CD14-positive monocyte (primary cell): ENCODE measurements at regions not wholly inside any gene's neighbourhood (a gene's known extent, or its start where the extent isn't known, plus 50 kb on each side); places are given as distances from the start of the nearest gene placed in this dataset.

ENCODE experiments used
- DNase-seq, 3 donors: peaks; one replicate each; pipeline ENCODE4 v3.0.0-alpha.2; 2011 to 2022
- H2AFZ ChIP-seq: 2 replicates; pipeline ENCODE4 v1.6.0; 2012; ENCODE audit warnings: mild to moderate bottlenecking, low read depth, low read length, inconsistent platforms; ENCODE audit not compliant: insufficient read depth, poor library complexity, severe bottlenecking
- H3K27ac ChIP-seq, 2 donors: 1 replicate in 1 of 2; 2 replicates in 1 of 2; pipeline ENCODE4 v1.5.1; 2012 to 2013; ENCODE audit warnings: low read length in 2 of 2, control low read depth in 1 of 2, inconsistent platforms in 1 of 2, low read depth in 1 of 2, mild to moderate bottlenecking in 1 of 2
- H3K27me3 ChIP-seq, 2 donors: one replicate each; pipeline versions ENCODE4 v1.6.0 to v1.6.1; 2011 to 2013; ENCODE audit warnings: low read length in 2 of 2; ENCODE audit not compliant: control insufficient read depth in 2 of 2, insufficient read depth in 2 of 2
- H3K36me3 ChIP-seq, 2 donors: replicated peaks in 1 of 2; 1 replicate in 1 of 2; 2 replicates in 1 of 2; pipeline versions ENCODE4 v1.5.1 to v1.6.1; 2012 to 2013; ENCODE audit warnings: low read length in 2 of 2, control low read depth in 1 of 2, inconsistent platforms in 1 of 2, mild to moderate bottlenecking in 1 of 2; ENCODE audit not compliant: insufficient read depth in 2 of 2, control insufficient read depth in 1 of 2
- H3K4me1 ChIP-seq, 2 donors: 1 replicate in 1 of 2; 2 replicates in 1 of 2; pipeline versions ENCODE4 v1.5.1 to v1.6.1; 2012 to 2013; ENCODE audit warnings: low read length in 2 of 2, control low read depth in 1 of 2, inconsistent platforms in 1 of 2, mild to moderate bottlenecking in 1 of 2, moderate library complexity in 1 of 2; ENCODE audit not compliant: insufficient read depth in 2 of 2, control insufficient read depth in 1 of 2
- H3K4me2 ChIP-seq: replicated peaks from 2 replicates; pipeline ENCODE3; 2012; ENCODE audit warnings: low read length, moderate library complexity, mild to moderate bottlenecking; ENCODE audit not compliant: poor library complexity, severe bottlenecking; ENCODE audit errors: extremely low read depth
- H3K4me3 ChIP-seq, 3 experiments: fragments of 200-600 bp in 1 of 3; sonication (generic) in 1 of 3; replicated peaks in 1 of 3; 1 replicate in 2 of 3; 2 replicates in 1 of 3; pipeline ENCODE4 v1.5.1; 2011 to 2013; ENCODE audit warnings: low read length in 3 of 3, mild to moderate bottlenecking in 3 of 3, control low read depth in 2 of 3, low read depth in 2 of 3, inconsistent platforms in 1 of 3, moderate library complexity in 1 of 3
- H3K79me2 ChIP-seq: 2 replicates; pipeline ENCODE4 v1.6.0; 2012; ENCODE audit warnings: mild to moderate bottlenecking, control low read depth, inconsistent platforms, low read length, moderate library complexity; ENCODE audit not compliant: insufficient read depth
- H3K9ac ChIP-seq: 2 replicates; pipeline ENCODE4 v1.6.0; 2017; ENCODE audit warnings: low read length, mild to moderate bottlenecking; ENCODE audit not compliant: insufficient read depth, poor library complexity, severe bottlenecking
- H3K9me3 ChIP-seq, 2 donors: replicated peaks in 1 of 2; 1 replicate in 1 of 2; 2 replicates in 1 of 2; pipeline versions ENCODE4 v1.5.1 to v1.6.1; 2012 to 2013; ENCODE audit warnings: low read length in 2 of 2, control low read depth in 1 of 2; ENCODE audit not compliant: control insufficient read depth in 1 of 2, insufficient read depth in 1 of 2
- H4K20me1 ChIP-seq: 2 replicates; pipeline ENCODE4 v1.6.0; 2012; ENCODE audit warnings: mild to moderate bottlenecking, low read length, control low read depth, moderate library complexity; ENCODE audit not compliant: insufficient read depth
- H3K27ac Mint-ChIP-seq, 7 donors: one replicate each; pipeline ENCODE4 v1.8.0; 2020; ENCODE audit warnings: mild to moderate bottlenecking in 7 of 7, mixed read lengths in 7 of 7, moderate library complexity in 6 of 7, inconsistent platforms in 2 of 7
- H3K27me3 Mint-ChIP-seq, 3 donors: one replicate each; pipeline ENCODE4 v1.8.0; 2021 to 2022; ENCODE audit warnings: low read depth in 3 of 3, mild to moderate bottlenecking in 3 of 3, mixed read lengths in 3 of 3, moderate library complexity in 3 of 3, inconsistent platforms in 1 of 3
- H3K36me3 Mint-ChIP-seq, 2 donors: one replicate each; pipeline ENCODE4 v1.8.0; 2020; ENCODE audit warnings: mixed read lengths in 2 of 2, inconsistent platforms in 1 of 2, mild to moderate bottlenecking in 1 of 2
- H3K4me1 Mint-ChIP-seq: one replicate; pipeline ENCODE4 v1.8.0; 2020; ENCODE audit warnings: mild to moderate bottlenecking, mixed read lengths
- H3K4me3 Mint-ChIP-seq, 2 donors: one replicate each; pipeline ENCODE4 v1.8.0; 2020; ENCODE audit warnings: mild to moderate bottlenecking in 2 of 2, mixed read lengths in 2 of 2, moderate library complexity in 1 of 2
- H3K9me3 Mint-ChIP-seq, 7 donors: one replicate each; pipeline ENCODE4 v1.8.0; 2020 to 2022; ENCODE audit warnings: mixed read lengths in 7 of 7, mild to moderate bottlenecking in 6 of 7, moderate library complexity in 6 of 7, inconsistent platforms in 2 of 7
- WGBS: methylation state at CpG from one replicate; pipeline ENCODE4 v1.1.5; 2013; ENCODE audit warnings: missing lambda C conversion rate; ENCODE audit not compliant: insufficient coverage; 5-methylcytosine and 5-hydroxymethylcytosine counted together
- intact Hi-C, 2 donors: fragments of 100-400 bp; cut with micrococcal nuclease; formaldehyde crosslinking; loops; one replicate each; pipeline versions ENCODE4 v1.15.0 to v1.15.1; 2023
- TF ChIP-seq, protein P1 (sequence below): fragments of 200-600 bp; IDR thresholded peaks from one replicate; pipeline ENCODE4 v1.8.0; 2022; ENCODE audit warnings: antibody characterized with exemption, mild to moderate bottlenecking

GRCh38 chr5:109994135-109994534 lies 304.4 kb downstream of the MAN2A1 start:
- Histone ChIP-seq H3K4me3 (no peak overlapping the region), H2AFZ (no peak overlapping the region), H3K4me1 (no peaks in the 10 kb centered on the region), H3K9me3 (no peaks in the 10 kb centered on the region), H4K20me1 (no peaks in the 10 kb centered on the region), H3K9ac (no peak overlapping the region), H3K79me2 (no peaks in the 10 kb centered on the region), H3K27me3 (no peaks in the 10 kb centered on the region), H3K4me2 (no peak overlapping the region), H3K36me3 (no peaks in the 10 kb centered on the region), H3K27ac (no peak overlapping the region)
- H3K27ac Mint-ChIP-seq: no peak overlapping the region
- DNase-seq: no peak
- intact Hi-C loops: no loop called here
- no peaks in the 10 kb centered on the region for H3K36me3 Mint-ChIP-seq
- peaks cover 0 to 3% (median 3%) of the 10 kb centered on the region in 7 donors for H3K9me3 Mint-ChIP-seq
- TF ChIP-seq, protein P1, sequence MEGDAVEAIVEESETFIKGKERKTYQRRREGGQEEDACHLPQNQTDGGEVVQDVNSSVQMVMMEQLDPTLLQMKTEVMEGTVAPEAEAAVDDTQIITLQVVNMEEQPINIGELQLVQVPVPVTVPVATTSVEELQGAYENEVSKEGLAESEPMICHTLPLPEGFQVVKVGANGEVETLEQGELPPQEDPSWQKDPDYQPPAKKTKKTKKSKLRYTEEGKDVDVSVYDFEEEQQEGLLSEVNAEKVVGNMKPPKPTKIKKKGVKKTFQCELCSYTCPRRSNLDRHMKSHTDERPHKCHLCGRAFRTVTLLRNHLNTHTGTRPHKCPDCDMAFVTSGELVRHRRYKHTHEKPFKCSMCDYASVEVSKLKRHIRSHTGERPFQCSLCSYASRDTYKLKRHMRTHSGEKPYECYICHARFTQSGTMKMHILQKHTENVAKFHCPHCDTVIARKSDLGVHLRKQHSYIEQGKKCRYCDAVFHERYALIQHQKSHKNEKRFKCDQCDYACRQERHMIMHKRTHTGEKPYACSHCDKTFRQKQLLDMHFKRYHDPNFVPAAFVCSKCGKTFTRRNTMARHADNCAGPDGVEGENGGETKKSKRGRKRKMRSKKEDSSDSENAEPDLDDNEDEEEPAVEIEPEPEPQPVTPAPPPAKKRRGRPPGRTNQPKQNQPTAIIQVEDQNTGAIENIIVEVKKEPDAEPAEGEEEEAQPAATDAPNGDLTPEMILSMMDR: no peak
- peaks cover 0 to 4% (median 0%) of the 10 kb centered on the region in 3 donors for H3K27me3 Mint-ChIP-seq
- H3K4me3 Mint-ChIP-seq: no peak overlapping the region
- 81% methylated on average over 2 of the region's 2 CpGs for WGBS
- no peaks in the 10 kb centered on the region for H3K4me1 Mint-ChIP-seq

DNA sequence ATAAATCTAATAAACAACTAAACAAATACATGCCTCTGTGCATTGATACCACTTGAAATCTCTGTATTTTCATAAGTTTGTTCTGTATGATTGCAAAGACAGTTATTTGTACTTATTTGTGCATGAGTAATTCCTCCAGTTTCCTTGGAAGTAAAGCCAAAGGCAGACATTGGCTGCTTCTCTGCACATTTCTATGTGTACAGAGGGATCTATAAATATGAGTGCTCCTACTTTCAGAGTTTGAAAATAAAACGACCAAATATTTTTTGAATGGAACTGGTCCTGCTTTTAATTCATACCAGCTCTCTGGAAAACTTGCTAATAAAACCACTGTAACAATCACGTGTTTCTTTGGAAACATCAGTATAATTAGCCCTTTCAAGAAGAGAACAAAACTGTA lies 306.5 kb downstream of the MAN2A1 start:
- H3K36me3 ChIP-seq: no peaks in the 10 kb centered on the region
- no peak for DNase-seq
- H3K79me2 ChIP-seq: no peaks in the 10 kb centered on the region
- H3K9me3 Mint-ChIP-seq: peaks cover 0 to 3% (median 3%) of the 10 kb centered on the region in 7 donors
- H3K9me3 ChIP-seq: no peaks in the 10 kb centered on the region
- H2AFZ ChIP-seq: no peak overlapping the region
- H3K27ac Mint-ChIP-seq: no peak overlapping the region
- no peak overlapping the region for H3K4me3 ChIP-seq
- 83% methylated on average over 1 of the region's 2 CpGs for WGBS
- no peaks in the 10 kb centered on the region for H3K27me3 ChIP-seq
- TF ChIP-seq, protein P1: no peak
- no peak overlapping the region for H3K9ac ChIP-seq
- peaks cover 16% of the 10 kb centered on the region for H3K4me1 Mint-ChIP-seq
- H3K4me1 ChIP-seq: peaks cover 12 to 13% of the 10 kb centered on the region in 2 donors
- intact Hi-C loops: no loop called here
- no peaks in the 10 kb centered on the region for H3K36me3 Mint-ChIP-seq
- peaks cover 0 to 4% (median 2%) of the 10 kb centered on the region in 3 donors for H3K27me3 Mint-ChIP-seq
- H4K20me1 ChIP-seq: no peaks in the 10 kb centered on the region
- no peak overlapping the region for H3K27ac ChIP-seq
- no peak overlapping the region for H3K4me3 Mint-ChIP-seq
- H3K4me2 ChIP-seq: no peak overlapping the region
